WTC11 (cell line): ENCODE measurements at regions not wholly inside any gene's neighbourhood (a gene's known extent, or its start where the extent isn't known, plus 50 kb on each side); places are given as distances from the start of the nearest gene placed in this dataset.

Experiments
- AFF4 ChIP-seq: sonication (generic); formaldehyde crosslinking; IDR thresholded peaks from 2 replicates; pipeline ENCODE4 v1.8.1; 2023; ENCODE audit warnings: mild to moderate bottlenecking, missing genetic modification reagents, borderline replicate concordance
- CTCF ChIP-seq: fragments of 200-600 bp; IDR thresholded peaks from 2 replicates; pipeline ENCODE4 v1.8.0; 2022; ENCODE audit warnings: antibody characterized with exemption
- E2F1 ChIP-seq: sonication (generic); formaldehyde crosslinking; IDR thresholded peaks from 2 replicates; pipeline ENCODE4 v1.8.0; 2022; ENCODE audit warnings: mild to moderate bottlenecking, missing genetic modification reagents
- E2F4 ChIP-seq: sonication (generic); formaldehyde crosslinking; IDR thresholded peaks from 2 replicates; pipeline ENCODE4 v1.8.1; 2022; ENCODE audit warnings: low read depth, mild to moderate bottlenecking, moderate library complexity, missing genetic modification reagents, borderline replicate concordance
- FOXK1 ChIP-seq: sonication (generic); formaldehyde crosslinking; IDR thresholded peaks from 2 replicates; pipeline ENCODE4 v1.8.0; 2022; ENCODE audit warnings: mild to moderate bottlenecking, moderate library complexity, missing genetic modification reagents
- GABPB1 ChIP-seq: sonication (generic); formaldehyde crosslinking; IDR thresholded peaks from 2 replicates; pipeline ENCODE4 v1.8.1; 2023; ENCODE audit warnings: mild to moderate bottlenecking, missing genetic modification reagents
- MAX ChIP-seq: sonication (generic); formaldehyde crosslinking; IDR thresholded peaks from 2 replicates; pipeline ENCODE4 v1.8.0; 2022; ENCODE audit warnings: mild to moderate bottlenecking, missing genetic modification reagents
- NFYB ChIP-seq: sonication (generic); formaldehyde crosslinking; conservative IDR thresholded peaks from 2 replicates; pipeline ENCODE4 v1.8.0; 2022; ENCODE audit warnings: low read depth, missing genetic modification reagents
- SMAD4 ChIP-seq: sonication (generic); formaldehyde crosslinking; IDR thresholded peaks from 2 replicates; pipeline ENCODE4 v1.8.0; 2022; ENCODE audit warnings: mild to moderate bottlenecking, missing genetic modification reagents
- TCF7 ChIP-seq: sonication (generic); formaldehyde crosslinking; IDR thresholded peaks from 2 replicates; pipeline ENCODE4 v1.8.0; 2022; ENCODE audit warnings: mild to moderate bottlenecking, low read depth, missing genetic modification reagents, moderate library complexity
- ZNF121 ChIP-seq: sonication (generic); formaldehyde crosslinking; IDR thresholded peaks from 2 replicates; pipeline ENCODE4 v1.8.0; 2023; ENCODE audit warnings: missing genetic modification reagents
- ZNF263 ChIP-seq: sonication (generic); formaldehyde crosslinking; IDR thresholded peaks from 2 replicates; pipeline ENCODE4 v1.8.1; 2022; ENCODE audit warnings: low read depth, mild to moderate bottlenecking, moderate library complexity, missing genetic modification reagents
- ZNF512 ChIP-seq: sonication (generic); formaldehyde crosslinking; IDR thresholded peaks from 2 replicates; pipeline ENCODE4 v1.8.1; 2022; ENCODE audit warnings: missing genetic modification reagents, borderline replicate concordance

GRCh38 chr7:36010656-36011587, 142.1 kb upstream of the EEPD1 start:
- TF ChIP-seq MAX (CRISPR knock-in tag) (no peak), ZNF512 (no peak), CTCF (no peak), FOXK1 (no peak), NFYB (CRISPR knock-in tag) (no peak), AFF4 (CRISPR knock-in tag) (no peak), GABPB1 (CRISPR knock-in tag) (no peak), TCF7 (CRISPR knock-in tag) (no peak), ZNF121 (CRISPR knock-in tag) (no peak), SMAD4 (CRISPR knock-in tag) (no peak), E2F1 (CRISPR knock-in tag) (no peak), ZNF263 (CRISPR knock-in tag) (no peak), E2F4 (no peak)
